CD14-positive monocyte (primary cell): ENCODE measurements at regions not wholly inside any gene's neighbourhood (a gene's known extent, or its start where the extent isn't known, plus 50 kb on each side); places are given as distances from the start of the nearest gene placed in this dataset.

Experiments used
- DNase-seq, 3 donors: peaks; one replicate each; pipeline ENCODE4 v3.0.0-alpha.2; 2011 to 2022
- H2AFZ ChIP-seq: 2 replicates; pipeline ENCODE4 v1.6.0; 2012; ENCODE audit warnings: mild to moderate bottlenecking, low read depth, low read length, inconsistent platforms; ENCODE audit not compliant: insufficient read depth, poor library complexity, severe bottlenecking
- H3K27ac ChIP-seq, 2 donors: 1 replicate in 1 of 2; 2 replicates in 1 of 2; pipeline ENCODE4 v1.5.1; 2012 to 2013; ENCODE audit warnings: low read length in 2 of 2, control low read depth in 1 of 2, inconsistent platforms in 1 of 2, low read depth in 1 of 2, mild to moderate bottlenecking in 1 of 2
- H3K27me3 ChIP-seq, 2 donors: one replicate each; pipeline versions ENCODE4 v1.6.0 to v1.6.1; 2011 to 2013; ENCODE audit warnings: low read length in 2 of 2; ENCODE audit not compliant: control insufficient read depth in 2 of 2, insufficient read depth in 2 of 2
- H3K36me3 ChIP-seq, 2 donors: replicated peaks in 1 of 2; 1 replicate in 1 of 2; 2 replicates in 1 of 2; pipeline versions ENCODE4 v1.5.1 to v1.6.1; 2012 to 2013; ENCODE audit warnings: low read length in 2 of 2, control low read depth in 1 of 2, inconsistent platforms in 1 of 2, mild to moderate bottlenecking in 1 of 2; ENCODE audit not compliant: insufficient read depth in 2 of 2, control insufficient read depth in 1 of 2
- H3K4me1 ChIP-seq, 2 donors: 1 replicate in 1 of 2; 2 replicates in 1 of 2; pipeline versions ENCODE4 v1.5.1 to v1.6.1; 2012 to 2013; ENCODE audit warnings: low read length in 2 of 2, control low read depth in 1 of 2, inconsistent platforms in 1 of 2, mild to moderate bottlenecking in 1 of 2, moderate library complexity in 1 of 2; ENCODE audit not compliant: insufficient read depth in 2 of 2, control insufficient read depth in 1 of 2
- H3K4me2 ChIP-seq: replicated peaks from 2 replicates; pipeline ENCODE3; 2012; ENCODE audit warnings: low read length, moderate library complexity, mild to moderate bottlenecking; ENCODE audit not compliant: poor library complexity, severe bottlenecking; ENCODE audit errors: extremely low read depth
- H3K4me3 ChIP-seq, 3 experiments: fragments of 200-600 bp in 1 of 3; sonication (generic) in 1 of 3; replicated peaks in 1 of 3; 1 replicate in 2 of 3; 2 replicates in 1 of 3; pipeline ENCODE4 v1.5.1; 2011 to 2013; ENCODE audit warnings: low read length in 3 of 3, mild to moderate bottlenecking in 3 of 3, control low read depth in 2 of 3, low read depth in 2 of 3, inconsistent platforms in 1 of 3, moderate library complexity in 1 of 3
- H3K79me2 ChIP-seq: 2 replicates; pipeline ENCODE4 v1.6.0; 2012; ENCODE audit warnings: mild to moderate bottlenecking, control low read depth, inconsistent platforms, low read length, moderate library complexity; ENCODE audit not compliant: insufficient read depth
- H3K9ac ChIP-seq: 2 replicates; pipeline ENCODE4 v1.6.0; 2017; ENCODE audit warnings: low read length, mild to moderate bottlenecking; ENCODE audit not compliant: insufficient read depth, poor library complexity, severe bottlenecking
- H3K9me3 ChIP-seq, 2 donors: replicated peaks in 1 of 2; 1 replicate in 1 of 2; 2 replicates in 1 of 2; pipeline versions ENCODE4 v1.5.1 to v1.6.1; 2012 to 2013; ENCODE audit warnings: low read length in 2 of 2, control low read depth in 1 of 2; ENCODE audit not compliant: control insufficient read depth in 1 of 2, insufficient read depth in 1 of 2
- H4K20me1 ChIP-seq: 2 replicates; pipeline ENCODE4 v1.6.0; 2012; ENCODE audit warnings: mild to moderate bottlenecking, low read length, control low read depth, moderate library complexity; ENCODE audit not compliant: insufficient read depth
- H3K27ac Mint-ChIP-seq, 7 donors: one replicate each; pipeline ENCODE4 v1.8.0; 2020; ENCODE audit warnings: mild to moderate bottlenecking in 7 of 7, mixed read lengths in 7 of 7, moderate library complexity in 6 of 7, inconsistent platforms in 2 of 7
- H3K27me3 Mint-ChIP-seq, 3 donors: one replicate each; pipeline ENCODE4 v1.8.0; 2021 to 2022; ENCODE audit warnings: low read depth in 3 of 3, mild to moderate bottlenecking in 3 of 3, mixed read lengths in 3 of 3, moderate library complexity in 3 of 3, inconsistent platforms in 1 of 3
- H3K36me3 Mint-ChIP-seq, 2 donors: one replicate each; pipeline ENCODE4 v1.8.0; 2020; ENCODE audit warnings: mixed read lengths in 2 of 2, inconsistent platforms in 1 of 2, mild to moderate bottlenecking in 1 of 2
- H3K4me1 Mint-ChIP-seq: one replicate; pipeline ENCODE4 v1.8.0; 2020; ENCODE audit warnings: mild to moderate bottlenecking, mixed read lengths
- H3K4me3 Mint-ChIP-seq, 2 donors: one replicate each; pipeline ENCODE4 v1.8.0; 2020; ENCODE audit warnings: mild to moderate bottlenecking in 2 of 2, mixed read lengths in 2 of 2, moderate library complexity in 1 of 2
- H3K9me3 Mint-ChIP-seq, 7 donors: one replicate each; pipeline ENCODE4 v1.8.0; 2020 to 2022; ENCODE audit warnings: mixed read lengths in 7 of 7, mild to moderate bottlenecking in 6 of 7, moderate library complexity in 6 of 7, inconsistent platforms in 2 of 7
- whole genome bisulfite sequencing: methylation state at CpG from one replicate; pipeline ENCODE4 v1.1.5; 2013; ENCODE audit warnings: missing lambda C conversion rate; ENCODE audit not compliant: insufficient coverage; 5-methylcytosine and 5-hydroxymethylcytosine counted together
- intact Hi-C, 2 donors: fragments of 100-400 bp; cut with micrococcal nuclease; formaldehyde crosslinking; loops; one replicate each; pipeline versions ENCODE4 v1.15.0 to v1.15.1; 2023
- TF ChIP-seq, protein P1 (sequence below): fragments of 200-600 bp; IDR thresholded peaks from one replicate; pipeline ENCODE4 v1.8.0; 2022; ENCODE audit warnings: antibody characterized with exemption, mild to moderate bottlenecking

DNA sequence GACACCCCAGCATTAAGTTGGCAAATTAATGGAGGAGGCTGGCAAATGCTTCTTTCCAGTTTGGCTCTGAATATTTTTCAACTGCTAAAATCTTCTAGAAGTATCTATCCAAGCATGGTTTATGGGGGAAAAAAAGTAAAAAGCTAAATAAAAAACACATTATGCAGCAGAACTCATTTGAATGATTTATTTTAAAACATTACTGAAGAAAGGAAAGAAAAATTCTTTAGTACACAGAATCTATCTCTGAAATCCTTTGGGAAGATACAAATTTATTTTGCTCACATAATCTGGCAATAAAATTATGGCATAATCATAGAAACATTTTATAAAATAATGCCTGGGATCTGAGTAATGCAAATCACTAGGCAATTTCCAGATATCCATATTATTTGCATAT lies 328.1 kb upstream of the MON1B start:
- H3K27me3 ChIP-seq, result no peaks in the 10 kb centered on the region
- H2AFZ ChIP-seq, result no peak overlapping the region
- no peak for DNase-seq
- H3K4me2 ChIP-seq, result no peak overlapping the region
- H4K20me1 ChIP-seq, result no peaks in the 10 kb centered on the region
- H3K27ac ChIP-seq, result no peak overlapping the region
- no peak overlapping the region for H3K27ac Mint-ChIP-seq
- H3K79me2 ChIP-seq, result no peaks in the 10 kb centered on the region
- H3K9me3 Mint-ChIP-seq, result peaks cover 0 to 7% (median 0%) of the 10 kb centered on the region in 7 donors
- H3K4me1 ChIP-seq, result no peaks in the 10 kb centered on the region
- no peak overlapping the region for H3K9ac ChIP-seq
- no peak overlapping the region for H3K4me3 ChIP-seq
- H3K4me1 Mint-ChIP-seq, result no peaks in the 10 kb centered on the region
- no peaks in the 10 kb centered on the region for H3K36me3 Mint-ChIP-seq
- TF ChIP-seq, protein P1, sequence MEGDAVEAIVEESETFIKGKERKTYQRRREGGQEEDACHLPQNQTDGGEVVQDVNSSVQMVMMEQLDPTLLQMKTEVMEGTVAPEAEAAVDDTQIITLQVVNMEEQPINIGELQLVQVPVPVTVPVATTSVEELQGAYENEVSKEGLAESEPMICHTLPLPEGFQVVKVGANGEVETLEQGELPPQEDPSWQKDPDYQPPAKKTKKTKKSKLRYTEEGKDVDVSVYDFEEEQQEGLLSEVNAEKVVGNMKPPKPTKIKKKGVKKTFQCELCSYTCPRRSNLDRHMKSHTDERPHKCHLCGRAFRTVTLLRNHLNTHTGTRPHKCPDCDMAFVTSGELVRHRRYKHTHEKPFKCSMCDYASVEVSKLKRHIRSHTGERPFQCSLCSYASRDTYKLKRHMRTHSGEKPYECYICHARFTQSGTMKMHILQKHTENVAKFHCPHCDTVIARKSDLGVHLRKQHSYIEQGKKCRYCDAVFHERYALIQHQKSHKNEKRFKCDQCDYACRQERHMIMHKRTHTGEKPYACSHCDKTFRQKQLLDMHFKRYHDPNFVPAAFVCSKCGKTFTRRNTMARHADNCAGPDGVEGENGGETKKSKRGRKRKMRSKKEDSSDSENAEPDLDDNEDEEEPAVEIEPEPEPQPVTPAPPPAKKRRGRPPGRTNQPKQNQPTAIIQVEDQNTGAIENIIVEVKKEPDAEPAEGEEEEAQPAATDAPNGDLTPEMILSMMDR, result no peak
- intact Hi-C loops, result no loop called here
- H3K36me3 ChIP-seq, result no peaks in the 10 kb centered on the region
- H3K4me3 Mint-ChIP-seq, result no peak overlapping the region
- H3K9me3 ChIP-seq, result no peaks in the 10 kb centered on the region
- H3K27me3 Mint-ChIP-seq, result no peaks in the 10 kb centered on the region

DNA sequence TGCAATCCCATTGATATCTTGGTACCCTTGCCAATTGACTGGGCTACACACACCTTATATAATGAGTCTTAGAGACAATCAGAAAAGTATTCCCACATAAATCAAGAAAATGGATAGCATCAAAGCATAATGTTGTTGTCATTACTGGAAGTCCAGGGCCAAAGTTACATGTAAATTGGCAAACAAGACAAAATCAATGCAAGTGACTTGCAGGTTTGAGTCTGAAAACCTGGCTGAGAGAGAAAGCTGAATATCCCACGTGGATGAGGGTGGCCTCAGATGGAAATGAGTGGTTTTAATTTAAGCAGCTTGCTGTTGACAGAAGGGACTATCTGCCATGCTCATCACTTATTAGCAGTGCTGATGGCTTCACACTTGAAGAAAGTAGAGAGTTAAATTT lies 324.0 kb upstream of the MON1B start:
- no peak overlapping the region for H3K27ac Mint-ChIP-seq
- no peak for DNase-seq
- no peaks in the 10 kb centered on the region for H3K36me3 Mint-ChIP-seq
- H3K4me1 ChIP-seq, result no peaks in the 10 kb centered on the region
- H3K9me3 Mint-ChIP-seq, result peaks cover 0 to 7% (median 0%) of the 10 kb centered on the region in 7 donors
- H3K4me3 Mint-ChIP-seq, result no peak overlapping the region
- no peaks in the 10 kb centered on the region for H3K36me3 ChIP-seq
- TF ChIP-seq, protein P1, result no peak
- H3K27ac ChIP-seq, result no peak overlapping the region
- no peaks in the 10 kb centered on the region for H3K9me3 ChIP-seq
- H3K27me3 ChIP-seq, result no peaks in the 10 kb centered on the region
- no peak overlapping the region for H2AFZ ChIP-seq
- 63% methylated on average over 1 of the region's 1 CpG for WGBS
- H3K9ac ChIP-seq, result no peak overlapping the region
- H3K79me2 ChIP-seq, result no peaks in the 10 kb centered on the region
- H3K4me3 ChIP-seq, result no peak overlapping the region
- H3K4me1 Mint-ChIP-seq, result no peaks in the 10 kb centered on the region
- peaks cover 0 to 1% (median 0%) of the 10 kb centered on the region in 3 donors for H3K27me3 Mint-ChIP-seq
- H3K4me2 ChIP-seq, result no peak overlapping the region
- intact Hi-C loops, result no loop called here
- H4K20me1 ChIP-seq, result no peaks in the 10 kb centered on the region
